WERI-Rb-1 (cell line): ENCODE measurements at regions not wholly inside any gene's neighbourhood (a gene's known extent, or its start where the extent isn't known, plus 50 kb on each side); places are given as distances from the start of the nearest gene placed in this dataset.
"Not testable (repeated sequence)": the region's sequence is repeated elsewhere in the genome, so short reads cannot be mapped to it uniquely, and the experiment has no call there.

Experiments used
- DNase-seq: peaks from one replicate; pipeline ENCODE4 v3.0.0-alpha.2; 2020
- H3K27ac ChIP-seq: fragments of 250-450 bp; sonication (Bioruptor Pico); 2 replicates; pipeline ENCODE4 v1.5.1; 2020; ENCODE audit warnings: mild to moderate bottlenecking, moderate library complexity
- H3K27me3 ChIP-seq: fragments of 250-450 bp; sonication (Bioruptor Pico); 2 replicates; pipeline ENCODE4 v1.5.1; 2021; ENCODE audit warnings: mild to moderate bottlenecking, low read depth, moderate library complexity; ENCODE audit not compliant: insufficient read depth, severe bottlenecking
- H3K36me3 ChIP-seq: fragments of 250-450 bp; sonication (Bioruptor Pico); 2 replicates; pipeline ENCODE4 v1.5.1; 2020; ENCODE audit warnings: mild to moderate bottlenecking, moderate library complexity
- H3K4me3 ChIP-seq: 2 replicates; pipeline ENCODE4 v1.5.1; 2011; ENCODE audit warnings: low read depth, mild to moderate bottlenecking, control low read depth, low read length
- H3K9me3 ChIP-seq: fragments of 250-450 bp; sonication (Bioruptor Pico); 2 replicates; pipeline ENCODE4 v1.5.1; 2021; ENCODE audit warnings: mild to moderate bottlenecking, moderate library complexity; ENCODE audit not compliant: severe bottlenecking
- CTCF ChIP-seq: IDR thresholded peaks from 2 replicates; pipeline ENCODE4 v1.5.1; 2011; ENCODE audit warnings: low read depth, mild to moderate bottlenecking, control low read depth, inconsistent platforms, low read length

GRCh38 chr9:25453875-25454274 is 224.4 kb downstream of the TUSC1 start:
- H3K27ac ChIP-seq = no peak overlapping the region
- no peaks in the 10 kb centered on the region for H3K9me3 ChIP-seq
- no peaks in the 10 kb centered on the region for H3K36me3 ChIP-seq
- H3K4me3 ChIP-seq = no peak overlapping the region
- peaks cover 31% of the 10 kb centered on the region for H3K27me3 ChIP-seq
- no peak for DNase-seq
- no peak for TF ChIP-seq CTCF

- Histone ChIP-seq H3K36me3 (no peaks in the 10 kb centered on the region), H3K27ac (no peak overlapping the region), H3K9me3 (no peaks in the 10 kb centered on the region), H3K4me3 (no peak overlapping the region), H3K27me3 (peaks cover 12% of the 10 kb centered on the region)
- no peak for TF ChIP-seq CTCF
- DNase-seq = no peak
These were observed 228.7 kb downstream of the TUSC1 start for GRCh38 chr9:25449503-25449902.

- DNase-seq, H3K4me3 ChIP-seq, H3K9me3 ChIP-seq, H3K27me3 ChIP-seq, H3K27ac ChIP-seq, H3K36me3 ChIP-seq: not testable (repeated sequence)
These were observed 232.5 kb downstream of the TUSC1 start for GRCh38 chr9:25445721-25446120.

GRCh38 chr9:25442526-25442925 is 235.7 kb downstream of the TUSC1 start:
- H3K4me3 ChIP-seq = no peak overlapping the region
- H3K27ac ChIP-seq = no peak overlapping the region
- H3K27me3 ChIP-seq = no peaks in the 10 kb centered on the region
- no peaks in the 10 kb centered on the region for H3K36me3 ChIP-seq
- no peaks in the 10 kb centered on the region for H3K9me3 ChIP-seq
- TF ChIP-seq CTCF = no peak
- DNase-seq = no peak

GRCh38 chr9:25427898-25428297 is 250.3 kb downstream of the TUSC1 start:
- Histone ChIP-seq H3K4me3 (no peak overlapping the region), H3K27ac (no peak overlapping the region), H3K27me3 (peaks cover 22% of the 10 kb centered on the region), H3K9me3 (no peaks in the 10 kb centered on the region), H3K36me3 (no peaks in the 10 kb centered on the region)
- TF ChIP-seq CTCF = no peak
- no peak for DNase-seq

- H3K4me3 ChIP-seq = no peak overlapping the region
- no peak for TF ChIP-seq CTCF
- no peaks in the 10 kb centered on the region for H3K36me3 ChIP-seq
- no peak for DNase-seq
- H3K27ac ChIP-seq = no peak overlapping the region
- no peaks in the 10 kb centered on the region for H3K9me3 ChIP-seq
- H3K27me3 ChIP-seq = peaks cover 16% of the 10 kb centered on the region
These were observed 251.0 kb downstream of the TUSC1 start for GRCh38 chr9:25427290-25427689.

- Histone ChIP-seq H3K36me3 (no peaks in the 10 kb centered on the region), H3K4me3 (no peak overlapping the region), H3K9me3 (no peaks in the 10 kb centered on the region), H3K27me3 (peaks cover 13% of the 10 kb centered on the region), H3K27ac (no peak overlapping the region)
- no peak for DNase-seq
- TF ChIP-seq CTCF = no peak
These were observed 256.7 kb downstream of the TUSC1 start for GRCh38 chr9:25421560-25421959.
